ENCODE measurements at regions not wholly inside any gene's neighbourhood (a gene's known extent, or its start where the extent isn't known, plus 50 kb on each side); places are given as distances from the start of the nearest gene placed in this dataset.

- H3K4me3 ChIP-seq, result no peak overlapping the region
- no peaks in the 10 kb centered on the region for H3K9me3 ChIP-seq
- no peak for TF ChIP-seq CTCF (IDR thresholded peaks at IDR 0.05)
- H3K36me3 ChIP-seq, result no peaks in the 10 kb centered on the region
- no peaks in the 10 kb centered on the region for H3K27me3 ChIP-seq
- peaks cover 0 to 8% of the 10 kb centered on the region in 2 donors for H3K4me1 ChIP-seq
- intact Hi-C loops (cut with DNase I), result no loop called here
- H3K27ac ChIP-seq, result peak overlapping the region; percentile 67 to 72
- no peak for DNase-seq (ENCODE audit: low spot score in 2 of 2)
Observed at GRCh38 chr3:176906046-176906905, 291.0 kb downstream of the TBL1XR1 start.

- DNase-seq (ENCODE audit: low spot score in 2 of 2), result no peak
- H3K27me3 ChIP-seq, result no peaks in the 10 kb centered on the region
- H3K4me1 ChIP-seq, result peaks cover 0 to 8% of the 10 kb centered on the region in 2 donors
- intact Hi-C loops (cut with DNase I), result no loop called here
- H3K36me3 ChIP-seq, result no peaks in the 10 kb centered on the region
- H3K9me3 ChIP-seq, result no peaks in the 10 kb centered on the region
- no peak for TF ChIP-seq CTCF (IDR thresholded peaks at IDR 0.05)
- H3K4me3 ChIP-seq, result no peak overlapping the region
- peak overlapping the region; percentile 67 to 72 for H3K27ac ChIP-seq
Observed at GRCh38 chr3:176905331-176905730, 292.0 kb downstream of the TBL1XR1 start.

- intact Hi-C loops (cut with DNase I), result no loop called here
- H3K27ac ChIP-seq, result peak overlapping the region; percentile 67 to 72
- H3K36me3 ChIP-seq, result no peaks in the 10 kb centered on the region
- no peak for TF ChIP-seq CTCF (IDR thresholded peaks at IDR 0.05)
- H3K27me3 ChIP-seq, result no peaks in the 10 kb centered on the region
- H3K9me3 ChIP-seq, result no peaks in the 10 kb centered on the region
- no peak for DNase-seq (ENCODE audit: low spot score in 2 of 2)
- no peak overlapping the region for H3K4me3 ChIP-seq
- peaks cover 0 to 8% of the 10 kb centered on the region in 2 donors for H3K4me1 ChIP-seq
Observed at GRCh38 chr3:176904506-176904905, 292.8 kb downstream of the TBL1XR1 start.

GRCh38 chr3:176896640-176897039, 300.6 kb downstream of the TBL1XR1 start:
- Histone ChIP-seq H3K27ac (no peak overlapping the region), H3K9me3 (no peaks in the 10 kb centered on the region), H3K36me3 (no peaks in the 10 kb centered on the region), H3K4me1 (no peaks in the 10 kb centered on the region), H3K4me3 (no peak overlapping the region), H3K27me3 (no peaks in the 10 kb centered on the region)
- no peak for DNase-seq (ENCODE audit: low spot score in 2 of 2)
- no peak for TF ChIP-seq CTCF (IDR thresholded peaks at IDR 0.05)
- intact Hi-C loops (cut with DNase I), result no loop called here

- no peaks in the 10 kb centered on the region for H3K4me1 ChIP-seq
- no peak overlapping the region for H3K4me3 ChIP-seq
- TF ChIP-seq CTCF (IDR thresholded peaks at IDR 0.05), result no peak
- no peak overlapping the region for H3K27ac ChIP-seq
- no peaks in the 10 kb centered on the region for H3K36me3 ChIP-seq
- no peaks in the 10 kb centered on the region for H3K9me3 ChIP-seq
- H3K27me3 ChIP-seq, result no peaks in the 10 kb centered on the region
- no peak for DNase-seq (ENCODE audit: low spot score in 2 of 2)
- intact Hi-C loops (cut with DNase I), result no loop called here
Observed at GRCh38 chr3:176896165-176896564, 301.1 kb downstream of the TBL1XR1 start.
